ENCODE measurements at regions not wholly inside any gene's neighbourhood (a gene's known extent, or its start where the extent isn't known, plus 50 kb on each side); places are given as distances from the start of the nearest gene placed in this dataset.

GRCh38 chr11:116422956-116423600 is 349.7 kb downstream of the BUD13 start:
- Histone ChIP-seq H3K36me3 (replicated peaks in 1 of 2; ENCODE audit: control insufficient read depth in 1 of 2, insufficient read depth in 2 of 2, low read length in 1 of 2) (no peaks in the 10 kb centered on the region), H3K9me2 (no peaks in the 10 kb centered on the region), H3K4me1 (ENCODE audit: control insufficient read depth in 1 of 2, insufficient read depth in 2 of 2, low read depth in 1 of 2, low read length in 1 of 2) (peaks cover 5 to 74% of the 10 kb centered on the region in 2 experiments; a peak in 3 of 4 replicates), H3K9me3 (no peaks in the 10 kb centered on the region), H3K4me3 (ENCODE audit: low read depth in 2 of 2, low read length in 1 of 2) (no peak overlapping the region), H4K20me1 (ENCODE audit: insufficient read depth) (no peaks in the 10 kb centered on the region), H3K27ac (ENCODE audit: low read depth in 2 of 2, low read length in 1 of 2) (peak overlapping the region in 1 of 2 experiments; percentile 100; a peak in 2 of 4 replicates), H3K27me3 (ENCODE audit: insufficient read depth) (no peaks in the 10 kb centered on the region), H3K4me2 (no peak overlapping the region), H2AFZ (ENCODE audit: low read depth) (no peak overlapping the region), H3K79me2 (ENCODE audit: insufficient read depth) (no peaks in the 10 kb centered on the region), H3K9ac (no peak overlapping the region), H3F3A (replicated peaks; ENCODE audit: insufficient read depth) (no peaks in the 10 kb centered on the region)
- ChIA-PET CTCF (interaction anchor here (0.6 to 10.9 kb wide), 12 partner anchors 13 to 344 kb away, joined by 3 to 109 read pairs (median 3); no protein-coding TSS in a partner anchor), POLR2A (interaction anchor here (0.6 to 11.4 kb wide), 5 partner anchors 29 to 216 kb away, joined by 3 to 237 read pairs (median 7); no protein-coding TSS in a partner anchor)
- 0 out of 4 replicates have a peak, but pooled peaks of 1 of the 2 experiments have one; percentile 10 for TF ChIP-seq EP300 (IDR thresholded peaks at IDR 0.05; ENCODE audit: borderline replicate concordance in 1 of 2, low read depth in 1 of 2, low read length in 1 of 2)
- no peak for TF ChIP-seq SIN3A (IDR thresholded peaks at IDR 0.05; ENCODE audit: borderline replicate concordance, low read depth, low read length)
- TF ChIP-seq PBX3 (IDR thresholded peaks at IDR 0.05), result no peak
- TF ChIP-seq CTCF (IDR thresholded peaks at IDR 0.05), result no peak
- peak; percentile 4; the same call in 1 of the 2 replicates for TF ChIP-seq SMC3 (IDR thresholded peaks at IDR 0.05; ENCODE audit: low read depth, low read length)
- TF ChIP-seq GABPA (IDR thresholded peaks at IDR 0.05; ENCODE audit: low read depth), result no peak
- peak; percentile 67 for TF ChIP-seq RAD21 (IDR thresholded peaks at IDR 0.05; ENCODE audit: low read length)
- TF ChIP-seq RFX5 (IDR thresholded peaks at IDR 0.05; ENCODE audit: low read length), result peak; percentile 85
- TF ChIP-seq RCOR1 (IDR thresholded peaks at IDR 0.05; ENCODE audit: low read length), result no peak
- peak; percentile 44 for DNase-seq
- WGBS (ENCODE audit: low lambda C conversion rate), result 58% methylated on average over 5 of the region's 6 CpGs

GRCh38 chr11:116422556-116422955 is 350.2 kb downstream of the BUD13 start:
- Histone ChIP-seq H3K36me3 (replicated peaks in 1 of 2; ENCODE audit: control insufficient read depth in 1 of 2, insufficient read depth in 2 of 2, low read length in 1 of 2) (no peaks in the 10 kb centered on the region), H3K79me2 (ENCODE audit: insufficient read depth) (no peaks in the 10 kb centered on the region), H3K9ac (no peak overlapping the region), H3K4me1 (ENCODE audit: control insufficient read depth in 1 of 2, insufficient read depth in 2 of 2, low read depth in 1 of 2, low read length in 1 of 2) (peaks cover under 1 to 75% of the 10 kb centered on the region in 2 experiments; a peak in 3 of 4 replicates), H3K27ac (ENCODE audit: low read depth in 2 of 2, low read length in 1 of 2) (peak overlapping the region in 1 of 2 experiments; percentile 100; a peak in 2 of 4 replicates), H4K20me1 (ENCODE audit: insufficient read depth) (no peaks in the 10 kb centered on the region), H3K4me3 (ENCODE audit: low read depth in 2 of 2, low read length in 1 of 2) (no peak overlapping the region), H3K27me3 (ENCODE audit: insufficient read depth) (no peaks in the 10 kb centered on the region), H3K9me3 (no peaks in the 10 kb centered on the region), H3K9me2 (no peaks in the 10 kb centered on the region), H3F3A (replicated peaks; ENCODE audit: insufficient read depth) (no peaks in the 10 kb centered on the region), H2AFZ (ENCODE audit: low read depth) (no peak overlapping the region), H3K4me2 (no peak overlapping the region)
- TF ChIP-seq FOXJ3 (CRISPR knock-in tag; IDR thresholded peaks at IDR 0.05) (0 out of 2 replicates have a peak, but pooled peaks have one; percentile 42), IRF3 (IDR thresholded peaks at IDR 0.05; ENCODE audit: low read depth, low read length) (no peak)
- ChIA-PET POLR2A (interaction anchor here (1.0 to 11.4 kb wide), 4 partner anchors 30 to 215 kb away, joined by 3 to 237 read pairs (median 18); no protein-coding TSS in a partner anchor), CTCF (interaction anchor here (0.6 to 10.9 kb wide), 14 partner anchors 13 to 344 kb away, joined by 3 to 109 read pairs (median 3); no protein-coding TSS in a partner anchor)
- no peak for DNase-seq

Data from SK-N-SH (cell line).